Right forelimb (tissue), 1 donor: ENCODE measurements at regions not wholly inside any gene's neighbourhood (a gene's known extent, or its start where the extent isn't known, plus 50 kb on each side); places are given as distances from the start of the nearest gene placed in this dataset.
A peak's percentile ranks its signal among the peaks of the same experiment; 100 is the strongest.

Experiments
- DNase-seq: peaks from one replicate; pipeline ENCODE4 v3.0.0-alpha.2; 2018

GRCh38 chr11:42205518-42205917 is 746.1 kb upstream of the LRRC4C start:
- DNase-seq: no peak

- DNase-seq: no peak
These were observed 766.2 kb upstream of the LRRC4C start for GRCh38 chr11:42225664-42226063.

- no peak for DNase-seq
These were observed 773.2 kb upstream of the LRRC4C start for GRCh38 chr11:42232673-42233072.

DNA sequence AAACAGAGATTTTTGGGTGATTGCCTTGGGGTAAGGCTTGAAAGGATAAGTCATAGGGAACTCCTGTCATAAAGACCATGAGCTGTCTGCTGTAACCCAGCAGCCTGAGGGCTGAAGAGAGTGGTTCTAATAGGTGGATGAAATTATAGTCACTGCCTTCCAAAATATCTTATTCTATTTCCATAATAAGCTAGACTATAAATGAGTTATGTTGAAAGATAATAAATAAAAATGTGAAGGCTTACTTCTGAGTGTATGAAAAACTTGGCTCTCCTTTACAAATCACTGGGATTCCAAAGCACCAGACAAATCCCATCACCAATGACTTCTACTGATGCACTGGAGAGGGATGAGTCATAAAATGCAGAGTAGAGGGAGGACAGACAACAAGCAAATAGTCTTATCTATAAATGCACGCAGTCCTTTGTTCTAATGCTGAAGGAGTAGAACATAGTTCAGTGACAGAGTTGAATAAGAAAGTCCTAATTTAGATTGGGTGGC is 775.0 kb upstream of the LRRC4C start:
- no peak for DNase-seq

DNA sequence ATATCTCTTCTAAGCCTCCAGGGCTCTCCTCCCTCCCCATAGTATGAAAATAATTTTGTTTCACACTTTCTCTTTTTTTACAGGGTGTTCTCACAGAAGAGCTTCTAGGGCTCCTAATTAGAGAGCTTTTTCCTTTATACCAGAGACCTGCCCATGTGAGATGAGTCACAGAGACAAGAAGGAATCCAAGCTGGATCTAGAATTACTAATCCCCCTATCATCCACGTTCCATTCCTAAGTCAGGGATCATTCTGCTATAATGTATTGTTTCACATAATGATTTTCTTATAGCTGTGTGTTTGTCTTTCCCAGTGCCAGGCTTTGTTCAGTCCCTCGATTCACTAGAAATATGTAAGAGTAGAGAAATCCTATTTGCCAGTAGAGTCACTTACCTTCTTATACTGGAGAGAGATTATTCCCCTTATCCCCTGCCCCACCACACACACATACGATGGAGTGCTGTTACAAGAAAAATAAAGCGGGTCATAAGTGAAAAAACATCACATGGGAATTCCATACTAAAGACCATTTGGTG is 778.3 kb upstream of the LRRC4C start:
- no peak for DNase-seq

DNA sequence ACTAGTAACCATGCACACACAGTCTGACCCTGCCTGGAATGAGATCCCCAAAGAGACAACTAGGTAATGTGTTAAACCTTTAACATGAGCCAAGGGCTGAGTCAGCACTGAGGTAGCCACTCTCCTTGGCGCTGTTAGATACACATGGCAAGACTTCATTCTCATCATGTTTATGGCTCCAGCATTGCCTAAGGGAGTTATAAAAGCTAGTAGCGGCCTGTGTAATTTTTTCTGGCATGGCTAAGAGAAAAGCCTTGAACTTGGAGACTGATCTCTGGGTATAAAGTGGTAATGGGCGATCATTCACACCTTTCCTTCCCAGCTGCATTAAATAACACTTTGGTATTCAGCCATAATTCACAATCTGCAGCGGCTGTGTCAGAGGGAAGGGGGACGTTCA is 779.7 kb upstream of the LRRC4C start:
- peak; percentile 61 for DNase-seq

- DNase-seq: no peak
These were observed 783.9 kb upstream of the LRRC4C start for GRCh38 chr11:42243385-42243784.

- DNase-seq: no peak
These were observed 784.9 kb upstream of the LRRC4C start for GRCh38 chr11:42244376-42244775.

DNA sequence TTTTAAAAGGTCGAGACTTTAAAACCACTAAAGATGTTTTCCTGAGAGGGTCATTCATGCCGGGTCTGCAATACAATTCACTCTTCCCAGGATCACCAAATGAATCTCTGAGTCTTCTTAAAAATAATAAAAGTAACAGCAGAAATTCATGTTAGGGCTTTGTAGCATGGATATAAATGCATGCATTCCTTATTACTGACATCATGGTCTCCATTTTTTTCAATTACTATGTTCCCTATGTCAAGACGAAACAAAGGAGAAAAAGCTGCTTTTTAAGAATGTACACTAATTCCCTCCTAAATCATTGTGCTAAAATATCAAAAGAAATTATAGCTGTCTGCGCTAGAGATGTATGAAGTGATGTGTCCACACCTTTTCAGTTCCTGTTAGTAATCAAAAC is 789.9 kb upstream of the LRRC4C start:
- DNase-seq: no peak

DNA sequence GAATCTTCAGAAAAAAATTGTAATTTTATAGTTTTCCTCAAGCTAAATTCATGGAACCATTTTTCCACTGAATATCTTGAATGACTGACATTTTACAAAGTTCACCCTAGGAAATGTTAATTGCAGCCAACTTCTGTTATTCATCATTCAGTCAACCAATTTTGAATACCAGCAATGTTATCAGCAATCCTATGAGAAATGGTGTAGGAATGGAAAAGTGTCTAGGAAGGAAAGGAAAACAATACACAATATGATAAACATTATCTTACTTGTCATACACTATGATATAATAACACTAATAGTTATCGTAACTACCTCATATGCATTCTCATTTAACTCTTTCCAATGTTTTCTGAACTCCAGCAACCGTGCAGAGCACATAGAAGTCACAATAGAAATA is 790.5 kb upstream of the LRRC4C start:
- no peak for DNase-seq

- no peak for DNase-seq
These were observed 792.5 kb upstream of the LRRC4C start for GRCh38 chr11:42251984-42252383.

- no peak for DNase-seq
These were observed 793.7 kb upstream of the LRRC4C start for GRCh38 chr11:42253156-42253555.

DNA sequence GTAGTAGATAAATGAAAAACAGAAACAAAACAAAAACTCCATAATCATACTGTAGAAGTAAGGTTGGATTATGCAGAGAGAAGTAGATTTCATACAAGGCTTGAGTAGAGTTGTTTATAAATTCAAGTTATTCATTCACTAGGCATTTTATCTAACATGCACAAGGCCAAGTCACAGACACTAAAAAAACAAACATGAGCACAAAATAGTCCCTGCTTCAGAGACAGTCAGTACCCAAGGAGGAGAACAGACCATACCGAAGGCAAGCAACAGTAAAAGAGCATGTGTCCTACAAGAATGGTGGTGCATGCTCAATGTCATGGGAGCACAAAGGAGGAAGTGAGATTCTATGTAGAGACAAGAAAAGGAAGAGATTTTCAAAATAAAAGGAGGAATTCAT is 796.5 kb upstream of the LRRC4C start:
- DNase-seq: no peak

DNA sequence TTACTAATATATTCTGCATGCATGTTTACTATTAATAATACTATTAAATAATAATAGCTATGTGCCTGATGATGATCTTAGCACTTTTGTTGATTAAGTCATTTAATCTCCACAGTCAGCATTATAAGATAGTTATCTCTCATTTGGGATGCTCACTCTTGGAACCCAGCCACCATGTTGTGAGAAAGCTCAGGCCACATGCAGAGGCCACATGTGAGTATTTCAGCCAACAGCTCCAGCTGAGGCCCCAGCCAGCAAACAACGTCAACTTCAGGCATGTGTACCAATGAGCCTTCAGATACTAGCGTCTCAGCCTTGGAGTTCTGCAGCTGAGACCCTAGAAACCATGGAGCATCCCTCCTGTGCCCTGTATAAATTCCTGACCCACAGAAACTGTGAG is 798.1 kb upstream of the LRRC4C start:
- no peak for DNase-seq

- DNase-seq: no peak
These were observed 805.6 kb upstream of the LRRC4C start for GRCh38 chr11:42265072-42265471.

DNA sequence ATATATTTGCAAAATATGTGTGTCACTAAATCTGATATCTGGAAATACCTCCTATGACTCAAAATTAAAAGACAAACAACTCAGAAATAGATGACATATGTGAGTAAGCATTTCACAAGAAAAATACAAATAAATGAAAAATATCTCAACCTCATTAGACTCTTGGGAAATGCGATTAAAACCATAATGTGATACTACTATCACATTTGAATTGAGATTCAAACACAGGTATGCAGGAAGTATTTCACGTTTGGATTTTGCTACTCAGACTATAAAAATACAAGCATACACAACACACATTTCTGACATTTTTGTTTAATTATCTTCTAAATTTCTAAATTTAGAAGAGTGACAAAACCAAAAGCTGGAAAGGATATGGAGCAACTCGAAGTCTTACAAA is 811.9 kb upstream of the LRRC4C start:
- DNase-seq: no peak

- no peak for DNase-seq
These were observed 814.5 kb upstream of the LRRC4C start for GRCh38 chr11:42273977-42274376.

DNA sequence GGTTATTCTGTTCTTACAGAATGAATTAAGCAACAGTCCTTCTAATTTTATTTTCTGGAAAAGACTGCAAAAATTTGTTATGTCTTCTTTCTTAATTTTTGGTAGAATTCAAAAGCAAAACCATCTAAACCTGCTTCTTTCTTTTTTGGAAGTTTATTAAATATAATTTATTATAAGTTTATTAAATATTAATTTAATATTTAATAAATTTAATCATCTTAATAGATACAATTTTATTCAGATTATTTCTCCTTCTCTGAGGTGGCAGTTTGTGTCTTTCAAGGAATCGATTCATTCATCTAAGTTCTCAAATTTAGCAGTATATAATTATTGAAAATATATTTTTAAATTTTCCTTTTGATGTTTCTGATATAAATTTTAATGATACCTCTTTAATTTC is 837.5 kb upstream of the LRRC4C start:
- DNase-seq: no peak

DNA sequence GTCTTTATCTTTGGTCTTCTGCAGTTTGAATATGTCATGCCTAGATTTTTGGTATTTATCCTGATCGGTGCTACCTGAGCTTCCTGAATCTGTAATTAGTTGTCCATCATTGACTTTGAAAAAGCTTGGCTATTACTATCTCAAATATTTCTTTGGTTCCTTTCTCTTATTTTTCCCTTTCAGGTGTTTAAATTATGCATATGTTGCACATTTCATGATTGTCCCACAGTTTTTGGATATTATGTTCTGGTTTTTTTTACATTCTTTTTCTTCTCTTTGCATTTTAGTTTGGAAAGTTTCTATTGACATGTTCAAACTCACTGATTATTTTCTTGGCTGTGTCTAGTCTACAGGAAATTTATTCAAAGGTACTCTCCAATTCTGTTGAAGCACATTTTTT is 840.3 kb upstream of the LRRC4C start:
- no peak for DNase-seq

- DNase-seq: no peak
These were observed 842.3 kb upstream of the LRRC4C start for GRCh38 chr11:42301777-42302176.

GRCh38 chr11:42311514-42311913 is 852.1 kb upstream of the LRRC4C start:
- no peak for DNase-seq

DNA sequence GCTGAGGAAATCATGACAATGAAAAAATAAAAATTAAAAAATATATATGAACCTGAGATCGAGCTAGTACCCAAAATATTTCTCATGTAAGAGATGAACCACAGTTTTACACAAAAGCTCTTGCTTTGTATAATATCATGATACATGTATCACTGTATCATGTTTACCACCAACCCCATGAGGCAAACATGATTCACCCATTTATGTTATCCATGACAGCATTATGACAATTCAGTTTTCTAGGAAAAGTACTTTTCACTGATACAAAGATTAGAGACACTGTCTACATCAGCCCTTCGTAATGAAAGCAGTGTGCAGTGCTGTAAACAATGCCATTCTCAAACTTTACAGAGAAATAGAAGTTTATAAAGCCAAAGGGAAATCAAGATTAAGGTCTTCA is 852.5 kb upstream of the LRRC4C start:
- DNase-seq: no peak

DNA sequence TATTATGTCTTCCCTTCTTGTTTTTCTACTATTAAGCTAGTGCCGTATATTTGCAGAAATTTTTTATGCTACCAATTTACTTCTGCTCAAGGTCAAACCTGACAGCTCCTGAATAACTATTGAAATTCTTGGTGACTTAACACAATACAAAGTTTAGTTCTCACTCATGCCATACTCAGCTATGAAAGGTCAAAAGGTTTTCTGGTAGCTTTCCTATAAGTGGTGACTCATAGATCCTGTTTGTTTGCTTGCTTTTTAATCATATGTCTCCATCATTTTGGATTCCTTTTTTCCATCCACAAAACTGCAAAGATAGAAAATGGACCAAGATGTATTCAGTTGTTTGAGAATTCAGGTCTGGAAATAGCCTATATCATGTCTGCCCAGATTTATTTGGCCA is 855.8 kb upstream of the LRRC4C start:
- no peak for DNase-seq

DNA sequence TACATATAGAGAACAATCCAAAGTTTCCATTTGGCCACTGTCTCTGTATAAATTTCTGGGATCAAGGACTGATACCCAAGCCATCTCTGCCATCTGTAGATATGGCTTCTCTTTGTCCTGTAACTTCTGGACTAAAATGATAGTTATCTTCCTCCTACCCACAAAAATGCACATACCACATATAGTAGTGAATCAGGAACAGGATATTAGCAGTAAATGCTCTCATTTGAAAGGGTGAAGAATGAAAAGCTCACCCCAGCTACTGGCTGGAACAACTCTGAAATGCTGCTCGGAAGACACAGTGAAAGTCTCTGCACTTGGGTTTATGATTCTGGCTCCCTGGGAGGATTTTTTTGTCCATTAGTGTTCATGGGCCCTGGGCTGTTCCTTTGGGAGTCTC is 856.4 kb upstream of the LRRC4C start:
- DNase-seq: no peak

DNA sequence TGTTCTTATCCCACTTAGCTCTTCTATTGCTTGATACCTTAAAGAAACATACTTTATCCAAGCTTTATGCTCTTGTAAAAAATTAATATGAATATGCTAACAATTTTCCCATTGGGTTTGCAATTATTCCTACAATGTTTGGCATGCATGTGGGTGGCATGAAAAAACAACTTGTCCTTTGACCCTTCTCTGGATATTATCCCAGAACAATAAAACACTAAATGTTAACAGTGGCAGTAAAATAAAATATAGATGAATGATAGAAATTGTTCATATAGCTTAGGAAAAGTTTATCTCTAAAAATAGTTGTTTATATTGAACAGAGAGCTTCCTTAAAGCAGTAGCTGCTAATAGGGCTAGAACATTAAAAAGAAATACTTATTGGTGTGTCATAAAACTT is 860.5 kb upstream of the LRRC4C start:
- no peak for DNase-seq
